ENCODE measurements at regions not wholly inside any gene's neighbourhood (a gene's known extent, or its start where the extent isn't known, plus 50 kb on each side); places are given as distances from the start of the nearest gene placed in this dataset.

DNA sequence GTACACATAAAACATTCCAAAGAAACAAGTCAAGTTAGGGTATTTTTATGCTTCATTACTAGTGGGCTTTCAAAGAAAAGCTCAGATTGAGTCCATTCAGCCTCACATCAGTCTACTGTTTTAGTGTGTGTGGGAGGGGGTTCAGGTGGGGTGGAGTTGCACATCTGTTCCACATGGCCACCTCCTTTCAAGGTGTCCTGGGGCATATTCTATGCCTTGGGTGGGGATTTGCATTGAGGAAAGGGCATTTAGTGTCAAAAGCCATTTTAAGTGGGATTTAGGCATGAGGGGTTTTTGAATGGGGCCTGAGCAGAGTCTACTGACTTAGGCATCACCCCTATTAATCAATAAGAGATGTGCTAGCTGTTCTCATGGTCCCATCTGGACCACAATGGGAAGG lies 983.1 kb downstream of the TLE4 start:
- H3K27ac ChIP-seq, result no peak overlapping the region
- intact Hi-C loops (cut with DNase I), result no loop called here
- DNase-seq (ENCODE audit: extremely low spot score in 2 of 2), result no peak
- TF ChIP-seq, protein P1, sequence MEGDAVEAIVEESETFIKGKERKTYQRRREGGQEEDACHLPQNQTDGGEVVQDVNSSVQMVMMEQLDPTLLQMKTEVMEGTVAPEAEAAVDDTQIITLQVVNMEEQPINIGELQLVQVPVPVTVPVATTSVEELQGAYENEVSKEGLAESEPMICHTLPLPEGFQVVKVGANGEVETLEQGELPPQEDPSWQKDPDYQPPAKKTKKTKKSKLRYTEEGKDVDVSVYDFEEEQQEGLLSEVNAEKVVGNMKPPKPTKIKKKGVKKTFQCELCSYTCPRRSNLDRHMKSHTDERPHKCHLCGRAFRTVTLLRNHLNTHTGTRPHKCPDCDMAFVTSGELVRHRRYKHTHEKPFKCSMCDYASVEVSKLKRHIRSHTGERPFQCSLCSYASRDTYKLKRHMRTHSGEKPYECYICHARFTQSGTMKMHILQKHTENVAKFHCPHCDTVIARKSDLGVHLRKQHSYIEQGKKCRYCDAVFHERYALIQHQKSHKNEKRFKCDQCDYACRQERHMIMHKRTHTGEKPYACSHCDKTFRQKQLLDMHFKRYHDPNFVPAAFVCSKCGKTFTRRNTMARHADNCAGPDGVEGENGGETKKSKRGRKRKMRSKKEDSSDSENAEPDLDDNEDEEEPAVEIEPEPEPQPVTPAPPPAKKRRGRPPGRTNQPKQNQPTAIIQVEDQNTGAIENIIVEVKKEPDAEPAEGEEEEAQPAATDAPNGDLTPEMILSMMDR (IDR thresholded peaks at IDR 0.05), result no peak
- TF ChIP-seq POLR2A (IDR thresholded peaks at IDR 0.05) (no peak), POLR2AphosphoS5 (IDR thresholded peaks at IDR 0.05; ENCODE audit: insufficient read depth in 1 of 2, low read depth in 1 of 2) (no peak)
- no peaks in the 10 kb centered on the region for H3K4me1 ChIP-seq
- no peak overlapping the region for H3K4me3 ChIP-seq
- no peaks in the 10 kb centered on the region for H3K9me3 ChIP-seq
- H3K27me3 ChIP-seq, result no peaks in the 10 kb centered on the region
- no peaks in the 10 kb centered on the region for H3K36me3 ChIP-seq

DNA sequence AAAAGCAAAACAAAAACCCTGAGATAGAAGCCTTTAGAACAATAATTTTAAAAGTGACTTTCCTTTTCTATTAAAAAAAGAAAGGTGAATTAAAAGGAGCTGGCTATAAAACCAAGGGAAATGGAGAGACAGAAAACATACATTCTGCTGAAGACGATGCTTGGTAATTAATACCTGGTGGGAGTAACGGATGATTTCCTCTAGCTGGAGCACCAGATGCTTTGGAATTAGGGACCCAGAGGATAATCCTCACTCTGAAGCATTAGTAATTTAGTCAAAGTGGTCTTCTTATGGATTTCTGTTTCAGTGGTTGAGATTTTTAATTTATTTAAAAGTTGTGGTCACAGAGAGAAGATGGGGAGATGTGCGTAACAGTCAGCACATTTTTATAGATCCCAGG lies 982.5 kb downstream of the TLE4 start:
- H3K9me3 ChIP-seq, result no peaks in the 10 kb centered on the region
- DNase-seq (ENCODE audit: extremely low spot score in 2 of 2), result no peak
- no peaks in the 10 kb centered on the region for H3K36me3 ChIP-seq
- H3K4me1 ChIP-seq, result no peaks in the 10 kb centered on the region
- H3K27ac ChIP-seq, result no peak overlapping the region
- TF ChIP-seq POLR2AphosphoS5 (IDR thresholded peaks at IDR 0.05; ENCODE audit: insufficient read depth in 1 of 2, low read depth in 1 of 2) (no peak), POLR2A (IDR thresholded peaks at IDR 0.05) (no peak)
- TF ChIP-seq, protein P1 (IDR thresholded peaks at IDR 0.05), result no peak
- H3K4me3 ChIP-seq, result no peak overlapping the region
- intact Hi-C loops (cut with DNase I), result no loop called here
- H3K27me3 ChIP-seq, result no peaks in the 10 kb centered on the region

DNA sequence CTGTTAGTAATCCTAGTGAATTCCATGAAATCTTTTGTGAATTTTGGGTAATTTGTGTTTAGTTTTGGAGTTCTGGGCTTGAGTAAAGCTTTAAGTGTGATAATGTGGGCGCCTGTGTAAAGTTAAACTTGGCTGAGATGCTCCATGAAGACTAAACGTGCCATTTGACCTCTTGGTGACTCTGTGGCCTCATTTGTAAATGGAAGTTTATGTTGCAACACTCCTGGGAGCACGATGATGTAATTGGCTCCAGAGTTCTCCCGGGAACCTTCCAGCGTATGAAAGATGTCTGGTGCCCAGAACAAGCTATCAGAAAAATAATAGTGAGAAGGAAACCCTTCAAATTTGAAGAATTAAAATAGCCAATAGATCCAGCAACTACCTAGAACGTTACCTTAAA lies 981.2 kb downstream of the TLE4 start:
- intact Hi-C loops (cut with DNase I), result no loop called here
- Histone ChIP-seq H3K27ac (no peak overlapping the region), H3K36me3 (no peaks in the 10 kb centered on the region), H3K9me3 (no peaks in the 10 kb centered on the region), H3K27me3 (no peaks in the 10 kb centered on the region), H3K4me3 (no peak overlapping the region), H3K4me1 (no peaks in the 10 kb centered on the region)
- TF ChIP-seq, protein P1 (IDR thresholded peaks at IDR 0.05), result no peak
- no peak for TF ChIP-seq POLR2AphosphoS5 (IDR thresholded peaks at IDR 0.05; ENCODE audit: insufficient read depth in 1 of 2, low read depth in 1 of 2)
- TF ChIP-seq POLR2A (IDR thresholded peaks at IDR 0.05), result no peak
- no peak for DNase-seq (ENCODE audit: extremely low spot score in 2 of 2)

DNA sequence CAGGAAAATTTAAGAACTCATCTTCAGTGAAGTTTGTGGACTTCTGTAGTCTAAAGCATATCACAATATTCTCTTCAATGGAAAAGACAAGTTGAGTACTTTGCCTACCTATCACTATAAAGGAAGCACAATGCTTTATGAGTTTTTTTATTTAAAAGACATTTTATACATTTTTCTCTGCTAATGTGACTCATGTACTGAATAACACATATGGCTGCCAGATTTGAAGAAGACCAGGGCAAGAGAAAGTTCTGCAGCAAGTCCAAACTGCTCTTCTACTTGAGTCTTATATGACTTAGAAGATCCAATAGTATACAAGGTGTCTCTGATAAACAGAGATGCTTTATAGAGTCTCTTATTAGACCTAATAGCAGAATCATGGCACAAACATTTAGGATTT lies 978.4 kb downstream of the TLE4 start:
- no peaks in the 10 kb centered on the region for H3K9me3 ChIP-seq
- no peak overlapping the region for H3K4me3 ChIP-seq
- TF ChIP-seq, protein P1 (IDR thresholded peaks at IDR 0.05), result no peak
- no peak for TF ChIP-seq POLR2AphosphoS5 (IDR thresholded peaks at IDR 0.05; ENCODE audit: insufficient read depth in 1 of 2, low read depth in 1 of 2)
- no peak for TF ChIP-seq POLR2A (IDR thresholded peaks at IDR 0.05)
- no peaks in the 10 kb centered on the region for H3K36me3 ChIP-seq
- no peak overlapping the region for H3K27ac ChIP-seq
- no peak for DNase-seq (ENCODE audit: extremely low spot score in 2 of 2)
- H3K4me1 ChIP-seq, result no peaks in the 10 kb centered on the region
- intact Hi-C loops (cut with DNase I), result no loop called here
- no peaks in the 10 kb centered on the region for H3K27me3 ChIP-seq

DNA sequence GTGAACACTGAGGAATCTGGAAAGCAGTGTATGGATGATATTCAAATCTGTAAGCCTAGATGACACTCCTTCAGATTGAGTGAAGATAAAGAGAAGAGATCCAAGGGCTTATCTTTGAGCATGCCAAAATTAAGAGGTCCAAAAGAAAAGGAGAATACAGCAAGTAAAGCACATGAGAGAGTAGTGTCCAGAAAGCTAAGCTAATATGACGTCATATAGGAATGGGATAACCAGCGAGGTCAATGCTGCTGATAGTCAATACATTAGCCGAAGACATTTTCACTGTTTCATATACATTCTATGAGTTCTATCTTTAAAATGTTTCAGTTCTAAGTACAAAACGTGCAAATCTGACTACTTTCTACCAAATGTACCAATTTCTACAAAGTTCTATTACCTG lies 975.8 kb downstream of the TLE4 start:
- TF ChIP-seq, protein P1 (IDR thresholded peaks at IDR 0.05), result no peak
- TF ChIP-seq POLR2A (IDR thresholded peaks at IDR 0.05) (no peak), POLR2AphosphoS5 (IDR thresholded peaks at IDR 0.05; ENCODE audit: insufficient read depth in 1 of 2, low read depth in 1 of 2) (no peak)
- no peak for DNase-seq (ENCODE audit: extremely low spot score in 2 of 2)
- Histone ChIP-seq H3K9me3 (no peaks in the 10 kb centered on the region), H3K27ac (no peak overlapping the region), H3K4me3 (no peak overlapping the region), H3K36me3 (no peaks in the 10 kb centered on the region), H3K4me1 (no peaks in the 10 kb centered on the region), H3K27me3 (no peaks in the 10 kb centered on the region)
- intact Hi-C loops (cut with DNase I), result no loop called here

All from vagina (tissue), 2 donors.